Heart left ventricle (tissue), 13 donors: ENCODE measurements at regions not wholly inside any gene's neighbourhood (a gene's known extent, or its start where the extent isn't known, plus 50 kb on each side); places are given as distances from the start of the nearest gene placed in this dataset.

Experiments
- POLR2A ChIP-seq, 2 donors: fragments of 450-650 bp; IDR thresholded peaks; one replicate each; pipeline ENCODE4 v1.6.1; 2017; ENCODE audit warnings: antibody characterized with exemption in 2 of 2, mild to moderate bottlenecking in 2 of 2, moderate library complexity in 2 of 2
- TF ChIP-seq, protein P1 (sequence below), 12 donors: fragments of 200-600 bp; sonication (generic) in 4 of 12; IDR thresholded peaks; one replicate each; pipeline versions ENCODE4 v1.5.0 to v1.8.0; 2018 to 2022; ENCODE audit warnings: antibody characterized with exemption in 12 of 12, mild to moderate bottlenecking in 5 of 12
- donor health status: ischemic (EF 13 %, LVEDD 7.1; RV severe dilation, severe dysfunction).
- donor health status: DM: no; HTN: yes; CAD: no.
- donor health status: DM: no; HTN: no; CAD: no.
- donor health status: ischemic (EF 25% LVEDD 6.9; RV normal size, moderate dysfunction).
- donor health status: ischemic (EF 25% LVEDD 5.7; RV mildly dilated, moderate dysfunction).
- donor health status: ischemic (EF 35%, LVEDD 5.7; RV mildly dilated, moderate dysfunction).
- donor health status: nonischemic (EF 11% LVEDD 7.7; RV severe dilation, severe dysfunction).
- donor health status: DM: yes; HTN: yes; CAD: no.
- donor health status: PGD.
- donor health status: ischemic (EF 29% LVEDD 5.4; RV normal size, mild dysfunction).
- donor health status: nonischemic (EF 23%, LVEDD 6.1; RV moderate dilation, normal function).

- TF ChIP-seq, protein P1, sequence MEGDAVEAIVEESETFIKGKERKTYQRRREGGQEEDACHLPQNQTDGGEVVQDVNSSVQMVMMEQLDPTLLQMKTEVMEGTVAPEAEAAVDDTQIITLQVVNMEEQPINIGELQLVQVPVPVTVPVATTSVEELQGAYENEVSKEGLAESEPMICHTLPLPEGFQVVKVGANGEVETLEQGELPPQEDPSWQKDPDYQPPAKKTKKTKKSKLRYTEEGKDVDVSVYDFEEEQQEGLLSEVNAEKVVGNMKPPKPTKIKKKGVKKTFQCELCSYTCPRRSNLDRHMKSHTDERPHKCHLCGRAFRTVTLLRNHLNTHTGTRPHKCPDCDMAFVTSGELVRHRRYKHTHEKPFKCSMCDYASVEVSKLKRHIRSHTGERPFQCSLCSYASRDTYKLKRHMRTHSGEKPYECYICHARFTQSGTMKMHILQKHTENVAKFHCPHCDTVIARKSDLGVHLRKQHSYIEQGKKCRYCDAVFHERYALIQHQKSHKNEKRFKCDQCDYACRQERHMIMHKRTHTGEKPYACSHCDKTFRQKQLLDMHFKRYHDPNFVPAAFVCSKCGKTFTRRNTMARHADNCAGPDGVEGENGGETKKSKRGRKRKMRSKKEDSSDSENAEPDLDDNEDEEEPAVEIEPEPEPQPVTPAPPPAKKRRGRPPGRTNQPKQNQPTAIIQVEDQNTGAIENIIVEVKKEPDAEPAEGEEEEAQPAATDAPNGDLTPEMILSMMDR (IDR thresholded peaks at IDR 0.05): no peak
- no peak for TF ChIP-seq POLR2A (IDR thresholded peaks at IDR 0.05)
Observed at GRCh38 chr1:187759825-187760333, 931.1 kb downstream of the PLA2G4A start.
